ENCODE measurements at regions not wholly inside any gene's neighbourhood (a gene's known extent, or its start where the extent isn't known, plus 50 kb on each side); places are given as distances from the start of the nearest gene placed in this dataset.

DNA sequence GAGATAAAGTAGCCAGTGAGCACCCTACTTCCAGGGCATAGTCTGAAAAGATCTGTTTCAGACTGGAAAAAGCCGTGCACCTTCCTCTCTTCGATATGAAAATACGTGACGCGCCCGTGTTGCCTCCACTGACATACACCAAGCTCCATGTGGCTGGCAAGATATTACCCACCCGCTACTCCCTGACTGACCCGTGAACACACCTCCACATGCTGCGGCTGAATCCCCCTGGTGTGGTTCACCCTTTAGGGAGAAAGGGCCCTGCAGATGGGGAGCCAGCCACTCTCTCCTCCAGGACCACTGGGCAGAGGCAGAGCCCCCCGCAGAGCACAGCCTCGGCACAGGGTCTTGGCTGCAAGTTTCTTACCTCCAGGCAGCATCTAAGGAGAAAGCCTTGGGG, 245.0 kb downstream of the BRD1 start (continued):
- TF ChIP-seq, protein P1, sequence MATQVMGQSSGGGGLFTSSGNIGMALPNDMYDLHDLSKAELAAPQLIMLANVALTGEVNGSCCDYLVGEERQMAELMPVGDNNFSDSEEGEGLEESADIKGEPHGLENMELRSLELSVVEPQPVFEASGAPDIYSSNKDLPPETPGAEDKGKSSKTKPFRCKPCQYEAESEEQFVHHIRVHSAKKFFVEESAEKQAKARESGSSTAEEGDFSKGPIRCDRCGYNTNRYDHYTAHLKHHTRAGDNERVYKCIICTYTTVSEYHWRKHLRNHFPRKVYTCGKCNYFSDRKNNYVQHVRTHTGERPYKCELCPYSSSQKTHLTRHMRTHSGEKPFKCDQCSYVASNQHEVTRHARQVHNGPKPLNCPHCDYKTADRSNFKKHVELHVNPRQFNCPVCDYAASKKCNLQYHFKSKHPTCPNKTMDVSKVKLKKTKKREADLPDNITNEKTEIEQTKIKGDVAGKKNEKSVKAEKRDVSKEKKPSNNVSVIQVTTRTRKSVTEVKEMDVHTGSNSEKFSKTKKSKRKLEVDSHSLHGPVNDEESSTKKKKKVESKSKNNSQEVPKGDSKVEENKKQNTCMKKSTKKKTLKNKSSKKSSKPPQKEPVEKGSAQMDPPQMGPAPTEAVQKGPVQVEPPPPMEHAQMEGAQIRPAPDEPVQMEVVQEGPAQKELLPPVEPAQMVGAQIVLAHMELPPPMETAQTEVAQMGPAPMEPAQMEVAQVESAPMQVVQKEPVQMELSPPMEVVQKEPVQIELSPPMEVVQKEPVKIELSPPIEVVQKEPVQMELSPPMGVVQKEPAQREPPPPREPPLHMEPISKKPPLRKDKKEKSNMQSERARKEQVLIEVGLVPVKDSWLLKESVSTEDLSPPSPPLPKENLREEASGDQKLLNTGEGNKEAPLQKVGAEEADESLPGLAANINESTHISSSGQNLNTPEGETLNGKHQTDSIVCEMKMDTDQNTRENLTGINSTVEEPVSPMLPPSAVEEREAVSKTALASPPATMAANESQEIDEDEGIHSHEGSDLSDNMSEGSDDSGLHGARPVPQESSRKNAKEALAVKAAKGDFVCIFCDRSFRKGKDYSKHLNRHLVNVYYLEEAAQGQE (IDR thresholded peaks at IDR 0.05; ENCODE audit: unreplicated experiment): no peak
- TF ChIP-seq CREB1 (CRISPR knock-in tag; IDR thresholded peaks at IDR 0.05; ENCODE audit: low read depth) (no peak), STAT1 (IDR thresholded peaks at IDR 0.05; ENCODE audit: unreplicated experiment) (no peak), NANOG (IDR thresholded peaks at IDR 0.05; ENCODE audit: borderline replicate concordance) (no peak), POLR2AphosphoS5 (IDR thresholded peaks at IDR 0.05; ENCODE audit: low read depth) (no peak), ZNF114 (CRISPR knock-in tag; IDR thresholded peaks at IDR 0.05) (no peak), EZH2 (IDR thresholded peaks at IDR 0.05; ENCODE audit: low read depth, unreplicated experiment) (no peak), ZNF331 (CRISPR knock-in tag; IDR thresholded peaks at IDR 0.05; ENCODE audit: low read depth) (no peak), EZH2phosphoT487 (IDR thresholded peaks at IDR 0.05; ENCODE audit: unreplicated experiment) (no peak)
- TF ChIP-seq, protein P2, sequence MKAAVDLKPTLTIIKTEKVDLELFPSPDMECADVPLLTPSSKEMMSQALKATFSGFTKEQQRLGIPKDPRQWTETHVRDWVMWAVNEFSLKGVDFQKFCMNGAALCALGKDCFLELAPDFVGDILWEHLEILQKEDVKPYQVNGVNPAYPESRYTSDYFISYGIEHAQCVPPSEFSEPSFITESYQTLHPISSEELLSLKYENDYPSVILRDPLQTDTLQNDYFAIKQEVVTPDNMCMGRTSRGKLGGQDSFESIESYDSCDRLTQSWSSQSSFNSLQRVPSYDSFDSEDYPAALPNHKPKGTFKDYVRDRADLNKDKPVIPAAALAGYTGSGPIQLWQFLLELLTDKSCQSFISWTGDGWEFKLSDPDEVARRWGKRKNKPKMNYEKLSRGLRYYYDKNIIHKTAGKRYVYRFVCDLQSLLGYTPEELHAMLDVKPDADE (IDR thresholded peaks at IDR 0.05): no peak
- TF ChIP-seq, protein P3, sequence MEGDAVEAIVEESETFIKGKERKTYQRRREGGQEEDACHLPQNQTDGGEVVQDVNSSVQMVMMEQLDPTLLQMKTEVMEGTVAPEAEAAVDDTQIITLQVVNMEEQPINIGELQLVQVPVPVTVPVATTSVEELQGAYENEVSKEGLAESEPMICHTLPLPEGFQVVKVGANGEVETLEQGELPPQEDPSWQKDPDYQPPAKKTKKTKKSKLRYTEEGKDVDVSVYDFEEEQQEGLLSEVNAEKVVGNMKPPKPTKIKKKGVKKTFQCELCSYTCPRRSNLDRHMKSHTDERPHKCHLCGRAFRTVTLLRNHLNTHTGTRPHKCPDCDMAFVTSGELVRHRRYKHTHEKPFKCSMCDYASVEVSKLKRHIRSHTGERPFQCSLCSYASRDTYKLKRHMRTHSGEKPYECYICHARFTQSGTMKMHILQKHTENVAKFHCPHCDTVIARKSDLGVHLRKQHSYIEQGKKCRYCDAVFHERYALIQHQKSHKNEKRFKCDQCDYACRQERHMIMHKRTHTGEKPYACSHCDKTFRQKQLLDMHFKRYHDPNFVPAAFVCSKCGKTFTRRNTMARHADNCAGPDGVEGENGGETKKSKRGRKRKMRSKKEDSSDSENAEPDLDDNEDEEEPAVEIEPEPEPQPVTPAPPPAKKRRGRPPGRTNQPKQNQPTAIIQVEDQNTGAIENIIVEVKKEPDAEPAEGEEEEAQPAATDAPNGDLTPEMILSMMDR (conservative IDR thresholded peaks at IDR 0.05; ENCODE audit: low read depth in 2 of 2): no peak

DNA sequence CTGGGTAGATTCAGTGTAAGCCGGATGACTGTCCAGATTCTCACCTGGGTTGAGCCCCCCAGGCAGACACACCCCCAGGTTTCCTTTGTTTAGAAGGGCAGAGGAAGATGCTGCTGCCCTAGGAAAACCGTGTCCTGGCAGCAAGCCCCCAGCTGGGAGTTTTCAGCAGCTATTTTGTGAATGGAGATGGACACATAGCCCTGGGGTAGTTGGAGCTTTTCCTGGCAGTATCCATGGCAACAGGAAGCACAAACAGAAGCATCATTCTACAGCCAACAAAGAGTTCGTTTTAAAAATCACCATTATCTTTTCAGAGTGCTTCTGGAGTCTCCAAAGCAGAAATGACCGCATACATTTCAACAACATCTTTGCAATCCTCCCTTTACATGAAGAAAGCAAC, 245.5 kb downstream of the BRD1 start:
- Histone ChIP-seq H3K36me3 (ENCODE audit: insufficient read depth) (peaks cover 9% of the 10 kb centered on the region), H3K79me2 (replicated peaks; ENCODE audit: insufficient read depth) (no peaks in the 10 kb centered on the region), H4K20me1 (replicated peaks; ENCODE audit: insufficient read depth) (no peaks in the 10 kb centered on the region), H3K4me3 (no peak overlapping the region), H3K4me2 (no peak overlapping the region), H3K27ac (ENCODE audit: low read depth) (no peak overlapping the region), H3K4me1 (ENCODE audit: insufficient read depth) (no peaks in the 10 kb centered on the region), H3K27me3 (ENCODE audit: insufficient read depth) (no peaks in the 10 kb centered on the region), H3K9me2 (ENCODE audit: insufficient read depth) (no peaks in the 10 kb centered on the region), H3F3A (replicated peaks; ENCODE audit: low read depth) (no peaks in the 10 kb centered on the region), H2AFZ (no peak overlapping the region)
- peaks cover 2% of the 10 kb centered on the region for H3K27me3 Mint-ChIP-seq (ENCODE audit: insufficient read depth, low read depth, poor library complexity)
- ATAC-seq: no peak
- H3K4me3 Mint-ChIP-seq: no peak overlapping the region
- H3K9me3 Mint-ChIP-seq: peaks cover 6% of the 10 kb centered on the region; the same call in 2 of the 3 replicates
- no peaks in the 10 kb centered on the region for H3K36me3 Mint-ChIP-seq (ENCODE audit: low read depth)
- H3K27ac Mint-ChIP-seq: no peak overlapping the region
- no peak for DNase-seq (ENCODE audit: low spot score)
- no peaks in the 10 kb centered on the region; the same call in 2 of the 3 replicates for H3K4me1 Mint-ChIP-seq
- TF ChIP-seq POLR2AphosphoS5 (IDR thresholded peaks at IDR 0.05; ENCODE audit: low read depth) (no peak), JUNB (IDR thresholded peaks at IDR 0.05; ENCODE audit: unreplicated experiment) (no peak), ZNF114 (CRISPR knock-in tag; IDR thresholded peaks at IDR 0.05) (no peak), ZNF331 (CRISPR knock-in tag; IDR thresholded peaks at IDR 0.05; ENCODE audit: low read depth) (no peak), STAT1 (IDR thresholded peaks at IDR 0.05; ENCODE audit: unreplicated experiment) (no peak)
- TF ChIP-seq, protein P2 (IDR thresholded peaks at IDR 0.05): no peak
- TF ChIP-seq, protein P3 (conservative IDR thresholded peaks at IDR 0.05; ENCODE audit: low read depth in 2 of 2): no peak

Measured in GM23338 (cell line).